Neuronal stem cell (in vitro differentiated cells): ENCODE measurements at regions not wholly inside any gene's neighbourhood (a gene's known extent, or its start where the extent isn't known, plus 50 kb on each side); places are given as distances from the start of the nearest gene placed in this dataset.

ENCODE experiments used
- DNase-seq: peaks from one replicate; pipeline ENCODE4 v3.0.0-alpha.2; 2013; ENCODE audit warnings: low spot score
- H2AFZ ChIP-seq: one replicate; pipeline ENCODE4 v1.6.1; 2013; ENCODE audit warnings: mild to moderate bottlenecking, low read length, inconsistent platforms
- H2AK5ac ChIP-seq: 2 replicates; pipeline ENCODE4 v1.6.1; 2013; ENCODE audit warnings: low read depth, mild to moderate bottlenecking, inconsistent platforms, low read length, moderate library complexity, mixed read lengths
- H2BK120ac ChIP-seq: 2 replicates; pipeline ENCODE4 v1.6.1; 2013; ENCODE audit warnings: low read depth, mild to moderate bottlenecking, inconsistent platforms, low read length, moderate library complexity, mixed read lengths
- H2BK12ac ChIP-seq: one replicate; pipeline ENCODE4 v1.6.1; 2013; ENCODE audit warnings: low read length, inconsistent platforms
- H2BK15ac ChIP-seq: 2 replicates; pipeline ENCODE4 v1.6.1; 2013; ENCODE audit warnings: mild to moderate bottlenecking, low read length, inconsistent platforms, mixed read lengths
- H2BK5ac ChIP-seq: one replicate; pipeline ENCODE4 v1.6.1; 2013; ENCODE audit warnings: inconsistent platforms, mild to moderate bottlenecking, low read length, moderate library complexity
- H3K14ac ChIP-seq: one replicate; pipeline ENCODE4 v1.6.1; 2013; ENCODE audit warnings: low read length, inconsistent platforms
- H3K18ac ChIP-seq: 2 replicates; pipeline ENCODE4 v1.6.1; 2013; ENCODE audit warnings: low read length, inconsistent platforms
- H3K23ac ChIP-seq: 2 replicates; pipeline ENCODE4 v1.6.1; 2013; ENCODE audit warnings: low read depth, mild to moderate bottlenecking, mixed read lengths, low read length, inconsistent platforms; ENCODE audit not compliant: poor library complexity
- H3K27ac ChIP-seq: replicated peaks from 3 replicates; pipeline ENCODE4 v1.5.1; 2013; ENCODE audit warnings: low read length, inconsistent platforms
- H3K27me3 ChIP-seq, 3 experiments: 2 replicates each; pipeline ENCODE4 v1.6.1; 2013; ENCODE audit warnings: low read length in 3 of 3, mild to moderate bottlenecking in 2 of 3, inconsistent platforms in 1 of 3, low read depth in 1 of 3, mixed read lengths in 1 of 3, moderate library complexity in 1 of 3; ENCODE audit not compliant: control insufficient read depth in 3 of 3, insufficient read depth in 3 of 3
- H3K36me3 ChIP-seq, 2 donors: replicated peaks in 1 of 2; 2 replicates each; pipeline ENCODE4 v1.6.1; 2013; ENCODE audit warnings: low read length in 2 of 2; ENCODE audit not compliant: control insufficient read depth in 2 of 2, insufficient read depth in 2 of 2
- H3K4ac ChIP-seq: 2 replicates; pipeline ENCODE4 v1.6.1; 2013; ENCODE audit warnings: inconsistent platforms, mild to moderate bottlenecking, low read length, moderate library complexity
- H3K4me1 ChIP-seq, 2 donors: 1 replicate in 1 of 2; 2 replicates in 1 of 2; pipeline ENCODE4 v1.6.1; 2013; ENCODE audit warnings: low read length in 2 of 2, low read depth in 1 of 2; ENCODE audit not compliant: control insufficient read depth in 2 of 2, insufficient read depth in 1 of 2
- H3K4me2 ChIP-seq: one replicate; pipeline ENCODE4 v1.6.1; 2013; ENCODE audit warnings: mild to moderate bottlenecking, low read length, inconsistent platforms; ENCODE audit not compliant: insufficient read depth, poor library complexity, severe bottlenecking
- H3K4me3 ChIP-seq, 2 donors: 2 replicates each; pipeline ENCODE4 v1.5.1; 2013; ENCODE audit warnings: low read length in 2 of 2, mild to moderate bottlenecking in 2 of 2, inconsistent platforms in 1 of 2, moderate library complexity in 1 of 2
- H3K79me1 ChIP-seq: one replicate; pipeline ENCODE4 v1.6.1; 2013; ENCODE audit warnings: low read depth, mild to moderate bottlenecking, inconsistent platforms, low read length, moderate library complexity
- H3K9ac ChIP-seq: one replicate; pipeline ENCODE4 v1.6.1; 2013; ENCODE audit warnings: mild to moderate bottlenecking, low read depth, low read length, inconsistent platforms; ENCODE audit not compliant: poor library complexity
- H3K9me3 ChIP-seq, 2 donors: replicated peaks in 1 of 2; 2 replicates each; pipeline versions ENCODE3 to v1.6.1; 2013; ENCODE audit warnings: low read length in 2 of 2, mild to moderate bottlenecking in 2 of 2, inconsistent platforms in 1 of 2, low read depth in 1 of 2, mixed read lengths in 1 of 2, moderate library complexity in 1 of 2; ENCODE audit not compliant: control insufficient read depth in 2 of 2, insufficient read depth in 1 of 2
- H4K8ac ChIP-seq: one replicate; pipeline ENCODE4 v1.6.1; 2013; ENCODE audit warnings: low read depth, mild to moderate bottlenecking, inconsistent platforms, low read length, moderate library complexity
- H4K91ac ChIP-seq: one replicate; pipeline ENCODE4 v1.6.1; 2013; ENCODE audit warnings: low read length, low read depth, mild to moderate bottlenecking, inconsistent platforms; ENCODE audit not compliant: poor library complexity
- WGBS, 2 donors: extraction: QIAGEN DNeasy Blood & Tissue Kit; methylation state at CpG; one replicate each; pipeline ENCODE4 v1.1.7; 2013; ENCODE audit warnings: missing lambda C conversion rate in 2 of 2, mixed read lengths in 1 of 2; ENCODE audit not compliant: insufficient read length in 2 of 2, insufficient replicate concordance in 1 of 2; ENCODE audit errors: extremely low coverage in 2 of 2; 5-methylcytosine and 5-hydroxymethylcytosine counted together

GRCh38 chr15:70240820-70241430 is 143.2 kb upstream of the TLE3 start:
- no peak overlapping the region for H3K14ac ChIP-seq
- no peak overlapping the region for H4K91ac ChIP-seq
- H3K4me3 ChIP-seq, result no peak overlapping the region
- H4K8ac ChIP-seq, result no peak overlapping the region
- H3K9me3 ChIP-seq, result no peaks in the 10 kb centered on the region
- no CpG with 5 or more reads among the region's 12 CpGs for WGBS, 2 donors
- no peaks in the 10 kb centered on the region for H3K36me3 ChIP-seq
- no peak overlapping the region for H3K4me2 ChIP-seq
- no peak overlapping the region for H3K4ac ChIP-seq
- H3K4me1 ChIP-seq, result peaks cover 0 to 2% of the 10 kb centered on the region in 2 donors
- H2AK5ac ChIP-seq, result no peak overlapping the region
- no peak overlapping the region for H2BK15ac ChIP-seq
- H2BK5ac ChIP-seq, result no peak overlapping the region
- H3K23ac ChIP-seq, result no peak overlapping the region
- no peaks in the 10 kb centered on the region for H3K27me3 ChIP-seq
- H2AFZ ChIP-seq, result no peak overlapping the region
- H2BK12ac ChIP-seq, result peak overlapping the region; percentile 18
- no peak overlapping the region for H3K9ac ChIP-seq
- no peaks in the 10 kb centered on the region for H3K79me1 ChIP-seq
- H3K18ac ChIP-seq, result no peak overlapping the region
- no peak overlapping the region for H3K27ac ChIP-seq
- H2BK120ac ChIP-seq, result no peak overlapping the region
- DNase-seq, result no peak

- H3K4me2 ChIP-seq, result no peak overlapping the region
- no peak overlapping the region for H2BK120ac ChIP-seq
- H2AFZ ChIP-seq, result no peak overlapping the region
- H2BK12ac ChIP-seq, result no peak overlapping the region
- H3K18ac ChIP-seq, result no peak overlapping the region
- no peak overlapping the region for H2AK5ac ChIP-seq
- H4K91ac ChIP-seq, result no peak overlapping the region
- H3K9me3 ChIP-seq, result no peaks in the 10 kb centered on the region
- peaks cover 0 to 2% of the 10 kb centered on the region in 2 donors for H3K4me1 ChIP-seq
- DNase-seq, result no peak
- WGBS, 2 donors, result no CpG with 5 or more reads among the region's 4 CpGs
- H2BK15ac ChIP-seq, result no peak overlapping the region
- no peak overlapping the region for H3K4ac ChIP-seq
- H3K23ac ChIP-seq, result no peak overlapping the region
- H2BK5ac ChIP-seq, result no peak overlapping the region
- H3K9ac ChIP-seq, result no peak overlapping the region
- no peaks in the 10 kb centered on the region for H3K79me1 ChIP-seq
- H3K27ac ChIP-seq, result no peak overlapping the region
- no peak overlapping the region for H4K8ac ChIP-seq
- no peaks in the 10 kb centered on the region for H3K27me3 ChIP-seq
- H3K36me3 ChIP-seq, result no peaks in the 10 kb centered on the region
- H3K4me3 ChIP-seq, result no peak overlapping the region
- no peak overlapping the region for H3K14ac ChIP-seq
These were observed 142.4 kb upstream of the TLE3 start for GRCh38 chr15:70240082-70240481.

DNA sequence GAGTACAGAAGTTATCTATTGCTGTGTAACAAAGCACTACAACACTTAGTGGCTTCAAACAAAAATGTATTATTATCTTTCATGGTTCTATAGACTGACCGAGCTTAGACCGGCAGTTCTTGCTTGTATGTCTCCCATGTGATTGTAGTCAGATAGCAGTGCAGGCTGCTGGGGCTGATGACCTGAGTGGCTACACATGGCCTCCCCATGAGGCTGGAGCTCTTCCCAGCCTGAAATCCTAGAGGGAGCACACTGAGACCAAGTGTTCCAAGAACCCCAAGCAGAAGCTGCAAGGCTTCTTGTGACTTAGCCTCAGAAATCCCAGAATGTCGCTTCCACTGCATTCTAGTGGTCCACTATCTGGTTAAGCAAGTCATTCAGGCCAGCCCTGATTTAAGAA is 141.2 kb upstream of the TLE3 start:
- Histone ChIP-seq H3K23ac (no peak overlapping the region), H3K27me3 (no peaks in the 10 kb centered on the region), H2AK5ac (no peak overlapping the region), H2BK120ac (no peak overlapping the region), H3K79me1 (no peaks in the 10 kb centered on the region), H3K4me3 (no peak overlapping the region), H4K8ac (no peak overlapping the region), H2BK12ac (no peak overlapping the region), H3K36me3 (no peaks in the 10 kb centered on the region), H2BK15ac (no peak overlapping the region), H3K18ac (no peak overlapping the region), H3K27ac (no peak overlapping the region), H3K4me1 (peaks cover 0 to 2% of the 10 kb centered on the region in 2 donors), H3K4ac (no peak overlapping the region), H3K9me3 (no peaks in the 10 kb centered on the region), H2BK5ac (no peak overlapping the region), H3K4me2 (no peak overlapping the region), H3K14ac (no peak overlapping the region), H4K91ac (no peak overlapping the region), H2AFZ (no peak overlapping the region), H3K9ac (no peak overlapping the region)
- no CpG with 5 or more reads among the region's 3 CpGs for WGBS, 2 donors
- no peak for DNase-seq

DNA sequence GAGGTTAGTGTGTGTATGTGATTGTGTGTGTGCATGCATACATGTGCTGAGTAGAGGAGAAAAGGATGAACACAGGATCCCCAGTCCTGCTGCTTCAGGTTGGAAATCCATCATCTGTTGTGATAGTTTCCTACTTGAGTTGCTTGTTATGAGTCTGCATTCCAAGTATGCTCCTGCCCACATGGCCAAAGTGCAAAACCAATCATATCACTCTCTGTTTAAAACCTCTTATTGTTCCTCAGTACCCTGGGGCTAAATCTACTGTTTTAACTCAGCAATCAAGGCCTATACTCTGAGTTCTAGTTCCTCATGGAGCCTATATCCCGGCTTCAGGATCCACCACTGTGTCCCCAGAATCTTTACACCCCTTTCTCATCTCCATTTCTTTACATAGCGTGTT is 139.9 kb upstream of the TLE3 start:
- Histone ChIP-seq H4K91ac (no peak overlapping the region), H3K23ac (no peak overlapping the region), H2BK12ac (no peak overlapping the region), H4K8ac (no peak overlapping the region), H3K9me3 (no peaks in the 10 kb centered on the region), H3K9ac (no peak overlapping the region), H3K14ac (no peak overlapping the region), H3K18ac (no peak overlapping the region), H3K4me1 (no peaks in the 10 kb centered on the region), H2BK5ac (no peak overlapping the region), H2AK5ac (no peak overlapping the region), H3K4ac (no peak overlapping the region), H2AFZ (no peak overlapping the region), H2BK120ac (no peak overlapping the region), H3K27me3 (no peaks in the 10 kb centered on the region), H3K4me2 (no peak overlapping the region), H3K27ac (no peak overlapping the region), H3K79me1 (no peaks in the 10 kb centered on the region), H2BK15ac (no peak overlapping the region), H3K36me3 (no peaks in the 10 kb centered on the region), H3K4me3 (no peak overlapping the region)
- DNase-seq, result no peak
- no CpG with 5 or more reads among the region's 2 CpGs for WGBS, 2 donors
